ENCODE measurements at regions not wholly inside any gene's neighbourhood (a gene's known extent, or its start where the extent isn't known, plus 50 kb on each side); places are given as distances from the start of the nearest gene placed in this dataset.

DNA sequence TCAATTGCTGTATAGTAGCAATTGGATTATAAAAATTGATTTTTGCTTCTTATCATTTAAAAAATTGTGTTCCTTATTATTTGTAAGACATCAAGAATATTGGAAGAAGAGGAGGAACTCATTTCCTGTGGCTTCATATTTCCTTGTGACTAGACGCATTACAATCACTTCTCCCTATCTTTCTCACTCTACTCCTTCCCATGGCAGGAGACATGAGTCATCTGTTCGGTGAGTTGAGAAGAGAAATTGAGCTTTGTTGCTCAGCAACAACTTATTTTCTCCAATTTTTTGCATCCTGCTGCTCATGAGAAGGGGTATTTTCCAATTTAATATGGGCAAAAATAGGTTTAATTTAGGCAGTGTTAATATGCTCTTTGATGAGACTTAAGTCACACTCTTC lies 1783.9 kb downstream of the SUCLG1 start:
- no peaks in the 10 kb centered on the region for H3K27me3 ChIP-seq
- H3K4me3 ChIP-seq (ENCODE audit: low read depth, low read length), result no peak overlapping the region
- no peak for DNase-seq
- no peaks in the 10 kb centered on the region for H3K9me3 ChIP-seq
- no peaks in the 10 kb centered on the region for H3K36me3 ChIP-seq
- H3K4me1 ChIP-seq, result no peaks in the 10 kb centered on the region
- TF ChIP-seq, protein P1, sequence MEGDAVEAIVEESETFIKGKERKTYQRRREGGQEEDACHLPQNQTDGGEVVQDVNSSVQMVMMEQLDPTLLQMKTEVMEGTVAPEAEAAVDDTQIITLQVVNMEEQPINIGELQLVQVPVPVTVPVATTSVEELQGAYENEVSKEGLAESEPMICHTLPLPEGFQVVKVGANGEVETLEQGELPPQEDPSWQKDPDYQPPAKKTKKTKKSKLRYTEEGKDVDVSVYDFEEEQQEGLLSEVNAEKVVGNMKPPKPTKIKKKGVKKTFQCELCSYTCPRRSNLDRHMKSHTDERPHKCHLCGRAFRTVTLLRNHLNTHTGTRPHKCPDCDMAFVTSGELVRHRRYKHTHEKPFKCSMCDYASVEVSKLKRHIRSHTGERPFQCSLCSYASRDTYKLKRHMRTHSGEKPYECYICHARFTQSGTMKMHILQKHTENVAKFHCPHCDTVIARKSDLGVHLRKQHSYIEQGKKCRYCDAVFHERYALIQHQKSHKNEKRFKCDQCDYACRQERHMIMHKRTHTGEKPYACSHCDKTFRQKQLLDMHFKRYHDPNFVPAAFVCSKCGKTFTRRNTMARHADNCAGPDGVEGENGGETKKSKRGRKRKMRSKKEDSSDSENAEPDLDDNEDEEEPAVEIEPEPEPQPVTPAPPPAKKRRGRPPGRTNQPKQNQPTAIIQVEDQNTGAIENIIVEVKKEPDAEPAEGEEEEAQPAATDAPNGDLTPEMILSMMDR (IDR thresholded peaks at IDR 0.05; ENCODE audit: low read depth, low read length), result no peak

GRCh38 chr2:82674652-82675051 lies 1784.4 kb downstream of the SUCLG1 start:
- Histone ChIP-seq H3K4me1 (no peaks in the 10 kb centered on the region), H3K9me3 (no peaks in the 10 kb centered on the region), H3K27me3 (no peaks in the 10 kb centered on the region), H3K4me3 (ENCODE audit: low read depth, low read length) (no peak overlapping the region), H3K36me3 (no peaks in the 10 kb centered on the region)
- no peak for DNase-seq
- TF ChIP-seq, protein P1 (IDR thresholded peaks at IDR 0.05; ENCODE audit: low read depth, low read length), result no peak

DNA sequence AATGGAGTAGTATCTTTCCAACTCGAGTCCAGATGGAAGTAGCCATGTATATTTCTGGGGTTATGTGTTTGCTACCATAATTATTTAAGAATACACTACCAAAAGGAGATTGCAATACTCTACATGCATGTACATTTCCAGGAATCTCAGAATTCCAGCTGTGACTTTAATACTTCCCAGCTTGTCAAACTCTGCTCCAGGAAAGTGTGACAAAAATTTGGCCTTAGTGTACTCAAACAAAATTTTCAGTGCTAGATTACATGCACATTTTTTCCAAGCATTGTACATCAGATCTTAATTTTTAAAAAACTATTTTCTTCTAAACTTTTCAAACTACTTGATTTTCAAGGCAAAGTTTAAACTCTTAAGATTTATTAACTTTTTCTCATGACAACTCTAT lies 1791.6 kb downstream of the SUCLG1 start:
- H3K36me3 ChIP-seq, result no peaks in the 10 kb centered on the region
- DNase-seq, result no peak
- TF ChIP-seq, protein P1 (IDR thresholded peaks at IDR 0.05; ENCODE audit: low read depth, low read length), result no peak

GRCh38 chr2:82665691-82666090 lies 1793.4 kb downstream of the SUCLG1 start:
- DNase-seq, result no peak
- no peaks in the 10 kb centered on the region for H3K27me3 ChIP-seq

More for the DNA sequence above, 1791.6 kb downstream of the SUCLG1 start:
- no peaks in the 10 kb centered on the region for H3K9me3 ChIP-seq
- no peaks in the 10 kb centered on the region for H3K4me1 ChIP-seq
- no peaks in the 10 kb centered on the region for H3K27me3 ChIP-seq
- no peak overlapping the region for H3K4me3 ChIP-seq (ENCODE audit: low read depth, low read length)

GRCh38 chr2:82657106-82657505 lies 1802.0 kb downstream of the SUCLG1 start:
- H3K36me3 ChIP-seq, result no peaks in the 10 kb centered on the region
- H3K27me3 ChIP-seq, result no peaks in the 10 kb centered on the region
- H3K4me3 ChIP-seq (ENCODE audit: low read depth, low read length), result no peak overlapping the region
- no peak for DNase-seq
- TF ChIP-seq, protein P1 (IDR thresholded peaks at IDR 0.05; ENCODE audit: low read depth, low read length), result no peak
- H3K9me3 ChIP-seq, result no peaks in the 10 kb centered on the region
- no peaks in the 10 kb centered on the region for H3K4me1 ChIP-seq

More at GRCh38 chr2:82665691-82666090, 1793.4 kb downstream of the SUCLG1 start:
- TF ChIP-seq, protein P1 (IDR thresholded peaks at IDR 0.05; ENCODE audit: low read depth, low read length), result no peak
- Histone ChIP-seq H3K4me3 (ENCODE audit: low read depth, low read length) (no peak overlapping the region), H3K4me1 (no peaks in the 10 kb centered on the region), H3K36me3 (no peaks in the 10 kb centered on the region), H3K9me3 (no peaks in the 10 kb centered on the region)

GRCh38 chr2:82656420-82656819 lies 1802.7 kb downstream of the SUCLG1 start:
- DNase-seq, result no peak
- H3K36me3 ChIP-seq, result no peaks in the 10 kb centered on the region
- H3K9me3 ChIP-seq, result no peaks in the 10 kb centered on the region
- TF ChIP-seq, protein P1 (IDR thresholded peaks at IDR 0.05; ENCODE audit: low read depth, low read length), result no peak
- H3K27me3 ChIP-seq, result no peaks in the 10 kb centered on the region
- no peak overlapping the region for H3K4me3 ChIP-seq (ENCODE audit: low read depth, low read length)
- no peaks in the 10 kb centered on the region for H3K4me1 ChIP-seq
